HG02588 (cell line): ENCODE measurements at regions not wholly inside any gene's neighbourhood (a gene's known extent, or its start where the extent isn't known, plus 50 kb on each side); places are given as distances from the start of the nearest gene placed in this dataset.
"Not testable (repeated sequence)": the region's sequence is repeated elsewhere in the genome, so short reads cannot be mapped to it uniquely, and the experiment has no call there.

Experiments used
- ATAC-seq: cut with Tn5 transposase; IDR thresholded peaks from one replicate; pipeline ENCODE4 v1.9.1; 2021; ENCODE audit warnings: mild to moderate bottlenecking, moderate library complexity; ENCODE audit not compliant: unreplicated experiment

GRCh38 chr9:41075671-41076070, 52.8 kb downstream of the FOXD4L6 start:
- not testable (repeated sequence) for ATAC-seq

- ATAC-seq: peak; percentile 85
Observed at GRCh38 chr9:41074356-41074942, 54.0 kb downstream of the FOXD4L6 start.

- ATAC-seq: peak; percentile 12
Observed at GRCh38 chr9:41073471-41074243, 54.8 kb downstream of the FOXD4L6 start.

GRCh38 chr9:41064125-41064795, 64.2 kb downstream of the FOXD4L6 start:
- ATAC-seq: peak; percentile 69

GRCh38 chr9:41063243-41063642, 65.2 kb downstream of the FOXD4L6 start:
- ATAC-seq: not testable (repeated sequence)

- not testable (repeated sequence) for ATAC-seq
Observed at GRCh38 chr9:41059603-41060002, 68.9 kb downstream of the FOXD4L6 start.

GRCh38 chr9:41053666-41054363, 74.7 kb downstream of the FOXD4L6 start:
- ATAC-seq: peak; percentile 82

- not testable (repeated sequence) for ATAC-seq
Observed at GRCh38 chr9:41048672-41049071, 79.8 kb downstream of the FOXD4L6 start.

- not testable (repeated sequence) for ATAC-seq
Observed at GRCh38 chr9:41047792-41048191, 80.7 kb downstream of the FOXD4L6 start.

- not testable (repeated sequence) for ATAC-seq
Observed at GRCh38 chr9:41044930-41045329, 83.6 kb downstream of the FOXD4L6 start.

GRCh38 chr9:41043433-41043832, 85.0 kb downstream of the FOXD4L6 start:
- ATAC-seq: not testable (repeated sequence)

GRCh38 chr9:41042111-41042510, 86.4 kb downstream of the FOXD4L6 start:
- ATAC-seq: not testable (repeated sequence)

GRCh38 chr9:41040705-41041342, 87.7 kb downstream of the FOXD4L6 start:
- ATAC-seq: not testable (repeated sequence)

GRCh38 chr9:41035276-41035675, 93.2 kb downstream of the FOXD4L6 start:
- not testable (repeated sequence) for ATAC-seq

- not testable (repeated sequence) for ATAC-seq
Observed at GRCh38 chr9:41034699-41035197, 93.7 kb downstream of the FOXD4L6 start.

- ATAC-seq: not testable (repeated sequence)
Observed at GRCh38 chr9:41033877-41034276, 94.6 kb downstream of the FOXD4L6 start.

GRCh38 chr9:41033360-41033759, 95.1 kb downstream of the FOXD4L6 start:
- not testable (repeated sequence) for ATAC-seq

- not testable (repeated sequence) for ATAC-seq
Observed at GRCh38 chr9:41026912-41027676, 101.4 kb downstream of the FOXD4L6 start.

GRCh38 chr9:41022365-41022764, 106.1 kb downstream of the FOXD4L6 start:
- ATAC-seq: not testable (repeated sequence)
